ENCODE measurements at regions not wholly inside any gene's neighbourhood (a gene's known extent, or its start where the extent isn't known, plus 50 kb on each side); places are given as distances from the start of the nearest gene placed in this dataset.

DNA sequence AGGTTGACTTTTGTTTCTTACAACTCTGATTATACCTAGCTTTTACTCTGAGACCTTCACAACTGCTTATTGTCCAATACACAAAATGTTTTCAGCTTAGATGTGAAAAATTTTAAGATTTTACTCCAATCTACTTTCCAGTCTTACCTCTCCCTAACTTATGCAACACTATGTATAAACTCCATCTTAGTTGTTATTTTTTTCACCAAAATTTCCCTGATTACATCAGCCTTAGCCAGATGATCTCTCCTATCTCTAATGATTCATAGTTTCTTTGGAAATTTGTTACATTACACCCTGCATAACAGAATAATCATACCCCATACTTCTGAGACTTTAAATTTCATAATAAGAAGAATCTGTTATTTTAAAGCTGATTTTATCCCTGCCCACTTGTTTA, 621.0 kb upstream of the ANO3 start:
- no peaks in the 10 kb centered on the region for H3K36me3 Mint-ChIP-seq (ENCODE audit: unreplicated experiment)
- TF ChIP-seq, protein P1, sequence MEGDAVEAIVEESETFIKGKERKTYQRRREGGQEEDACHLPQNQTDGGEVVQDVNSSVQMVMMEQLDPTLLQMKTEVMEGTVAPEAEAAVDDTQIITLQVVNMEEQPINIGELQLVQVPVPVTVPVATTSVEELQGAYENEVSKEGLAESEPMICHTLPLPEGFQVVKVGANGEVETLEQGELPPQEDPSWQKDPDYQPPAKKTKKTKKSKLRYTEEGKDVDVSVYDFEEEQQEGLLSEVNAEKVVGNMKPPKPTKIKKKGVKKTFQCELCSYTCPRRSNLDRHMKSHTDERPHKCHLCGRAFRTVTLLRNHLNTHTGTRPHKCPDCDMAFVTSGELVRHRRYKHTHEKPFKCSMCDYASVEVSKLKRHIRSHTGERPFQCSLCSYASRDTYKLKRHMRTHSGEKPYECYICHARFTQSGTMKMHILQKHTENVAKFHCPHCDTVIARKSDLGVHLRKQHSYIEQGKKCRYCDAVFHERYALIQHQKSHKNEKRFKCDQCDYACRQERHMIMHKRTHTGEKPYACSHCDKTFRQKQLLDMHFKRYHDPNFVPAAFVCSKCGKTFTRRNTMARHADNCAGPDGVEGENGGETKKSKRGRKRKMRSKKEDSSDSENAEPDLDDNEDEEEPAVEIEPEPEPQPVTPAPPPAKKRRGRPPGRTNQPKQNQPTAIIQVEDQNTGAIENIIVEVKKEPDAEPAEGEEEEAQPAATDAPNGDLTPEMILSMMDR (IDR thresholded peaks at IDR 0.05; ENCODE audit: partially characterized antibody, unreplicated experiment), result no peak
- DNase-seq, result no peak
- peak overlapping the region; percentile 11 for H3K27ac Mint-ChIP-seq (ENCODE audit: unreplicated experiment)
- H3K4me1 Mint-ChIP-seq (ENCODE audit: low read depth, unreplicated experiment), result no peaks in the 10 kb centered on the region
- no peaks in the 10 kb centered on the region for H3K27me3 Mint-ChIP-seq (ENCODE audit: unreplicated experiment)
- peaks cover 2% of the 10 kb centered on the region for H3K9me3 Mint-ChIP-seq (ENCODE audit: unreplicated experiment)
- H3K4me3 Mint-ChIP-seq (ENCODE audit: unreplicated experiment), result no peak overlapping the region

DNA sequence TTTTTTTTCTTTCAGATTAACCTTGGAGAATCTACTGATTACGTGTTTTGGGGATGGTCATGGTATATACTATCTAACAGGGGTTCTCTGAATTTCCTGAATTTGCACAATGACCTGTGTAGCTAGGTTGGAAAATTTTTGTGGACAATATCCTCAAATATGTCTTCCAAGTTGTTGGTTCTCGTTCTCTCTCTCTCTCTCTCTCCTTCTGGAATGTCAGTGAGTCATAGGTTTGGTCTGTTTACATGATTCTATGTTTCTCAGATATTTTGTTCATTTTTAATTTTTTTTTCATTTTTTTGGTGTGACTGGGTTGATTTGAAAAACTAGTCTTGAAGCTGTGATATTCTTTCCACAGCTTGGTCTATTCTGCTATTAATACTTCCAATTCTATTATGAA, 604.0 kb upstream of the ANO3 start:
- Mint-ChIP-seq H3K9me3 (ENCODE audit: unreplicated experiment) (peaks cover 2% of the 10 kb centered on the region), H3K27ac (ENCODE audit: unreplicated experiment) (no peak overlapping the region), H3K4me1 (ENCODE audit: low read depth, unreplicated experiment) (no peaks in the 10 kb centered on the region), H3K36me3 (ENCODE audit: unreplicated experiment) (no peaks in the 10 kb centered on the region), H3K27me3 (ENCODE audit: unreplicated experiment) (no peaks in the 10 kb centered on the region), H3K4me3 (ENCODE audit: unreplicated experiment) (no peak overlapping the region)
- TF ChIP-seq, protein P1 (IDR thresholded peaks at IDR 0.05; ENCODE audit: partially characterized antibody, unreplicated experiment), result no peak
- no peak for DNase-seq

- Mint-ChIP-seq H3K27ac (ENCODE audit: unreplicated experiment) (no peak overlapping the region), H3K4me1 (ENCODE audit: low read depth, unreplicated experiment) (no peaks in the 10 kb centered on the region), H3K27me3 (ENCODE audit: unreplicated experiment) (no peaks in the 10 kb centered on the region), H3K36me3 (ENCODE audit: unreplicated experiment) (no peaks in the 10 kb centered on the region), H3K9me3 (ENCODE audit: unreplicated experiment) (no peaks in the 10 kb centered on the region), H3K4me3 (ENCODE audit: unreplicated experiment) (no peak overlapping the region)
- TF ChIP-seq, protein P1 (IDR thresholded peaks at IDR 0.05; ENCODE audit: partially characterized antibody, unreplicated experiment), result no peak
- DNase-seq, result no peak
Observed at GRCh38 chr11:25730230-25730629, 601.7 kb upstream of the ANO3 start.

DNA sequence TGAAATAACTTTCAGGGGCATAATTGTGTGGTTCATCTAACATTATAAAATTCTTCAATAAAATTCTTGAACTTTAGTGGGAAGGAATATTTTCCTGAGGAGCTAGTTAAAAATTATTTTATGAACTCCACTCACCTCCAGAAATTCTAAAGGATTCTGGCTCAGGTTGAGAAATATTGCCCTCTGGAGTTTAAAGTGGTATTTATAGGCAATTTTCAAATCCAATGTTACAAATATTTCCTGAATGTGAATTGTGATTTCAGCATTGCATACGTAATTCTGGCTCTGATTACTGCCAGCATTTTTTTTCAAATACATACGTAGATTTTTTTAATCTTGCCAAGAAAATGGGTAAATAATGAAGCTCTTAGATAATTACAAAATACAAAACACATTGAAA, 598.2 kb upstream of the ANO3 start:
- H3K27ac Mint-ChIP-seq (ENCODE audit: unreplicated experiment), result no peak overlapping the region
- no peaks in the 10 kb centered on the region for H3K36me3 Mint-ChIP-seq (ENCODE audit: unreplicated experiment)
- no peak for DNase-seq

GRCh38 chr11:25734591-25735211, 597.2 kb upstream of the ANO3 start:
- H3K27me3 Mint-ChIP-seq (ENCODE audit: unreplicated experiment), result no peaks in the 10 kb centered on the region

More for the DNA sequence above, 598.2 kb upstream of the ANO3 start:
- Mint-ChIP-seq H3K4me3 (ENCODE audit: unreplicated experiment) (no peak overlapping the region), H3K4me1 (ENCODE audit: low read depth, unreplicated experiment) (no peaks in the 10 kb centered on the region), H3K27me3 (ENCODE audit: unreplicated experiment) (no peaks in the 10 kb centered on the region), H3K9me3 (ENCODE audit: unreplicated experiment) (no peaks in the 10 kb centered on the region)
- TF ChIP-seq, protein P1 (IDR thresholded peaks at IDR 0.05; ENCODE audit: partially characterized antibody, unreplicated experiment), result no peak

More at GRCh38 chr11:25734591-25735211, 597.2 kb upstream of the ANO3 start:
- Mint-ChIP-seq H3K4me3 (ENCODE audit: unreplicated experiment) (no peak overlapping the region), H3K27ac (ENCODE audit: unreplicated experiment) (no peak overlapping the region), H3K9me3 (ENCODE audit: unreplicated experiment) (no peaks in the 10 kb centered on the region), H3K36me3 (ENCODE audit: unreplicated experiment) (no peaks in the 10 kb centered on the region), H3K4me1 (ENCODE audit: low read depth, unreplicated experiment) (no peaks in the 10 kb centered on the region)
- TF ChIP-seq, protein P1 (IDR thresholded peaks at IDR 0.05; ENCODE audit: partially characterized antibody, unreplicated experiment), result peak; percentile 48
- DNase-seq, result no peak
